ENCODE measurements at regions not wholly inside any gene's neighbourhood (a gene's known extent, or its start where the extent isn't known, plus 50 kb on each side); places are given as distances from the start of the nearest gene placed in this dataset.

- DNase-seq (no peak), ATAC-seq (no peak)
- H3K27ac ChIP-seq = no peak overlapping the region
- H3K9me3 ChIP-seq = no peaks in the 10 kb centered on the region
- intact Hi-C loops (cut with DNase I) = no loop called here
- no peaks in the 10 kb centered on the region for H3K27me3 ChIP-seq
- no peak overlapping the region for H3K4me3 ChIP-seq
- TF ChIP-seq POLR2A (IDR thresholded peaks at IDR 0.05) (no peak), CTCF (IDR thresholded peaks at IDR 0.05) (no peak)
- no peaks in the 10 kb centered on the region for H3K36me3 ChIP-seq
- H3K4me1 ChIP-seq = no peaks in the 10 kb centered on the region
- WGBS, 4 donors = 52 to 70% (median 62%) methylated on average over 1 of the region's 1 CpG
Observed at GRCh38 chr11:80420374-80420773, 979.5 kb upstream of the TENM4 start.

GRCh38 chr11:80417681-80418080, 976.9 kb upstream of the TENM4 start:
- no peaks in the 10 kb centered on the region for H3K36me3 ChIP-seq
- DNase-seq (no peak), ATAC-seq (no peak)
- WGBS, 4 donors = 70 to 95% (median 92%) methylated on average over 2 of the region's 2 CpGs
- intact Hi-C loops (cut with DNase I) = no loop called here
- no peaks in the 10 kb centered on the region for H3K27me3 ChIP-seq
- H3K4me1 ChIP-seq = no peaks in the 10 kb centered on the region
- H3K27ac ChIP-seq = no peak overlapping the region
- TF ChIP-seq CTCF (IDR thresholded peaks at IDR 0.05) = no peak
- no peak for TF ChIP-seq POLR2A (IDR thresholded peaks at IDR 0.05)
- H3K4me3 ChIP-seq = no peak overlapping the region
- H3K9me3 ChIP-seq = no peaks in the 10 kb centered on the region

- TF ChIP-seq POLR2A (IDR thresholded peaks at IDR 0.05) (no peak), CTCF (IDR thresholded peaks at IDR 0.05) (no peak)
- no peaks in the 10 kb centered on the region for H3K27me3 ChIP-seq
- no peak overlapping the region for H3K4me3 ChIP-seq
- WGBS, 4 donors = 83 to 93% (median 86%) methylated on average over 2 of the region's 2 CpGs
- H3K27ac ChIP-seq = no peak overlapping the region
- no peaks in the 10 kb centered on the region for H3K4me1 ChIP-seq
- DNase-seq (no peak), ATAC-seq (no peak)
- H3K9me3 ChIP-seq = peaks cover 0 to 13% (median 0%) of the 10 kb centered on the region in 12 donors
- H3K36me3 ChIP-seq = no peaks in the 10 kb centered on the region
- intact Hi-C loops (cut with DNase I) = no loop called here
Observed at GRCh38 chr11:80415580-80415979, 974.8 kb upstream of the TENM4 start.

- Histone ChIP-seq H3K36me3 (no peaks in the 10 kb centered on the region), H3K27me3 (no peaks in the 10 kb centered on the region), H3K4me3 (no peak overlapping the region), H3K27ac (no peak overlapping the region), H3K4me1 (no peaks in the 10 kb centered on the region), H3K9me3 (peaks cover 0 to 18% (median 0%) of the 10 kb centered on the region in 12 donors)
- intact Hi-C loops (cut with DNase I) = no loop called here
- ATAC-seq (no peak), DNase-seq (no peak)
- TF ChIP-seq CTCF (IDR thresholded peaks at IDR 0.05) (no peak), POLR2A (IDR thresholded peaks at IDR 0.05) (no peak)
- 78 to 88% (median 81%) methylated on average over 7 of the region's 7 CpGs for WGBS, 4 donors
Observed at GRCh38 chr11:80414181-80415165, 973.6 kb upstream of the TENM4 start.

All from heart left ventricle (tissue), 16 donors.